GM12873 (cell line): ENCODE measurements at regions not wholly inside any gene's neighbourhood (a gene's known extent, or its start where the extent isn't known, plus 50 kb on each side); places are given as distances from the start of the nearest gene placed in this dataset.

Experiments
- CTCF ChIP-seq: IDR thresholded peaks from 2 replicates; pipeline ENCODE4 v1.5.1; 2012; ENCODE audit warnings: low read depth, mild to moderate bottlenecking, moderate library complexity, low read length, control low read depth; ENCODE audit not compliant: insufficient read depth; ENCODE audit errors: missing control alignments

GRCh38 chr16:75780669-75781068, 54.4 kb upstream of the CPHXL start:
- TF ChIP-seq CTCF = no peak

- no peak for TF ChIP-seq CTCF
Observed at GRCh38 chr16:75781683-75782343, 55.5 kb upstream of the CPHXL start.

- no peak for TF ChIP-seq CTCF
Observed at GRCh38 chr16:75787440-75787839, 61.1 kb upstream of the CPHXL start.

GRCh38 chr16:75789237-75789636, 62.9 kb upstream of the CPHXL start:
- TF ChIP-seq CTCF = peak; percentile 67

GRCh38 chr16:75792771-75793492, 66.6 kb upstream of the CPHXL start:
- TF ChIP-seq CTCF = no peak

GRCh38 chr16:75793641-75794040, 67.4 kb upstream of the CPHXL start:
- TF ChIP-seq CTCF = no peak

- TF ChIP-seq CTCF = no peak
Observed at GRCh38 chr16:75794426-75794825, 68.1 kb upstream of the CPHXL start.
